ENCODE measurements at regions not wholly inside any gene's neighbourhood (a gene's known extent, or its start where the extent isn't known, plus 50 kb on each side); places are given as distances from the start of the nearest gene placed in this dataset.
A peak's percentile ranks its signal among the peaks of the same experiment; 100 is the strongest.
"Not testable (repeated sequence)": the region's sequence is repeated elsewhere in the genome, so short reads cannot be mapped to it uniquely, and the experiment has no call there.

- DNase-seq, result no peak
Observed at GRCh38 chr9:31821583-31821982, 562.9 kb upstream of the ACO1 start.

DNA sequence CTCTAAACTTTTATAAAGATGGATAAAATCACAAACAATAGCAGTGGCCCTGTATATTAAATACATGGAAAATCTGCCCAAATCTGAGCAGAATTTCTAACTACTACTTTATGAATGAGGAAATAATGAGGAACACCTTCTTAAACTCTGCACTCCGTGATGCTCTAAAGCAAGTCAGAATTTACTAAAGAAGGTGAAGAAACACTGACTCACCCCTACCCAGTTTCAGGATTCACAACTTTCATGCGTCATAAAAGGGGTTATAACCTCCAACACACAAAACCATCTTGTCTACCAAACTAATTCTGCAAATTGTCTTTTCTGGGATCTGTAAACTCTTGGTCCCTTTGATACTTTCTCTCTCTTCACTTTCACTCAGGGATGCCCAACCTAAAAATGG lies 561.1 kb upstream of the ACO1 start:
- no peak for DNase-seq

DNA sequence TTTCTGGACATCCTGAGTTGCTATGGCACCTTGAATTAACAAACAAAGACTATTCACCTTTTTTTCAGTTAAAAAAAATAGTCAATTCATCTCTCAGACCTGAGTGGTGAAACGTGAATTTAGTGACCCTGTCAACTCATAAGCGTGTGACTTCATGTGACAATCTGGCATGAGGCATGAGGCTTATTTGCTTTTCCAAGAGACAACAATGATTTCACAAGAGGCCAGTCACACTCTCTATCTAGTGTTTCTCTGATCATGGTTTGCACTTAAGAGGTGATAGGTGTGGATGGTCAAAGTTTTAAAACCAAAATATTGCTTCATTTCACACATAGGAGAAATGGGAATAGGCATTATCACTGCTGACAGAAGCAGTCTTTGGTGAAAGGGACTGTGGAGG lies 559.6 kb upstream of the ACO1 start:
- no peak for DNase-seq

DNA sequence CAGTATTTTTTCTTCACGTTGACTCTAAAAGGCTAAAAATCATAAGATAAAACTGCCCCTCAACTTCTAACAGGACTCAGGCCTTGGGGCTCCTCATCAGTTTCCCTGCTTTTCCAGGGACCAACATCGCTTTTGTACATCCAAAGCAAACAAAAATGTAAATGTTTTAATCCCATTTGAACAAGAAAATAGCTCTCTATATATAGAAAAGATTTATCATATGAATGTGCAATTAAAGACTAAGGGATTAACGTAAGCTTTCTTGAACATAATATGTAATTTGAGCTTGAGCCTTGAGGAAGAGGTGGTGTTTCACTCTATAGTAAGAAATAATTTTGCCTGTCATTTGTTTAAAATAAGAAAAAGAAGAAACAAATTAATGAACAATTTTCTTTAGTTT lies 547.2 kb upstream of the ACO1 start:
- DNase-seq, result no peak

DNA sequence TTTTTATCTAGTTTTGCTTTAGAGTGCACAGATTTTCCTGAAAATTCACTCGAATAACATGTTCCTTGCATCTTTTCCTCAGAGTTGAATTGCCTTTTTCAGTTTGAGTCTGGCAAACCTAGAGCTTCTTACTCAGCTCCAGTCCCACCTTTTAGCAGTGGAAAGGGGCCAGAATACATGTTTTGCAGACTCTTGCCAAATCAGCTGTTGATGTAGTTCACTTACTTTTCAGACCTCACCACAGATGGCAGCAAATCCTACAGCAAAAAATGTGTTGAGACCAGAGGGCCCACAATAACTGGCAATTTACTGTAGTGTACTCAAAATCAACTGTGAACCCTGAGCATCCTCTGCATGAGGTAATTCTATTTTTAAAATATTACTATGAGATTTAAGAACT lies 545.2 kb upstream of the ACO1 start:
- peak; percentile 16 for DNase-seq

DNA sequence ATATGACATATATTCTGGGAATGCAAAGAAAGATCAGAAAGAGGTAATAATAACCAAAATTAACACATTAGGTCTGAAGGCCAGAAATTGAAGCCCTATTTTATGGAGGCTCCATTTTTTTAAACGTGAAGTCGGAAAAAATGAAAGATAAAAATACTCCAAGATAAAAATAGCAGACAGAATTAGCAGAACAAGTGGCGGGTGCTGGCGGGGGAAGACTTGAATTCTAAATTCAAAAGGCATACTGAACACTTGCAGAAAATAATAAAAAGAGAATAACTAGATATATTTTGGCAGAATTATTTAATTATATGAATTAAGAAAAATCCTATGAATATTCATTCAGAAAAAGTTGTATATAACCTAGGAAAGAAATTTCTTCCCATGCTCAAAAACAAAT lies 543.7 kb upstream of the ACO1 start:
- no peak for DNase-seq

DNA sequence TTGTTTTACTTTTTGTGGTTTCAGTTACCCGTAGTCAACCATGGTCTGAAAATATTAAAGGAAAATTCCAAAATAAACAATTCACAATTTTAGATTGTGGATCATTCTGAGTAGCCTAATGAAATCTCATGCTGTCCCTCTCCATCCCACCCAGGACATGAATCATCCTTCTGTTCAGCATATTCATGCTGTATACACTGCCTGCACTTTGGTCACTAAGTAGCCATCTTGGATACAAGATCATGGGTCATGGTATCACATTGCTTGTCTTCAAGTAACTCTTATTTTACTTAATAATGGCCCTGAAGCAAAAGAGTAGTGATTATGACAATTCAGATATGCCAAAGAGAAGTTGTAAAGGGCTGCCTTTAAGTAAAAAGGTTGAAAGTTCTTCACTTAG lies 536.5 kb upstream of the ACO1 start:
- no peak for DNase-seq

- no peak for DNase-seq
Observed at GRCh38 chr9:31848505-31849285, 535.7 kb upstream of the ACO1 start.

DNA sequence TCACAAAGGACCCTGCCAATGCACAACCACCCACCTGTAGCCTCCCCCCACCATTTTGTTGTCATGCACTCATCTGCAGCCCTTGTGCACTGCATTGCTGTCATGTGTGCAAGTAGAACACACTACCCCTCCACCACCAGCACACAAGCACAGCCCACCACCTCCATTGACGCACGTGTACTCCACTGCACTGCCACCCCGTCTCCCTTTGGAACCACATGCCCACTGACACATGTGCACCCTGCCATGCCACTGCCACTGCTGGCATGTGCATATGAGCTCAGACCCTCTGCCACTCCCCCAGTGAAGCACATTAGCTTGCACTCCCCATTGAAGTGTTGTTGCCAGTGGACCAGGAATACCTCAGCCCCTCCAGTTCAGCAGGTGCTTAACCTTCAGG lies 530.3 kb upstream of the ACO1 start:
- DNase-seq, result no peak

GRCh38 chr9:31868830-31869229 lies 515.6 kb upstream of the ACO1 start:
- DNase-seq, result no peak

DNA sequence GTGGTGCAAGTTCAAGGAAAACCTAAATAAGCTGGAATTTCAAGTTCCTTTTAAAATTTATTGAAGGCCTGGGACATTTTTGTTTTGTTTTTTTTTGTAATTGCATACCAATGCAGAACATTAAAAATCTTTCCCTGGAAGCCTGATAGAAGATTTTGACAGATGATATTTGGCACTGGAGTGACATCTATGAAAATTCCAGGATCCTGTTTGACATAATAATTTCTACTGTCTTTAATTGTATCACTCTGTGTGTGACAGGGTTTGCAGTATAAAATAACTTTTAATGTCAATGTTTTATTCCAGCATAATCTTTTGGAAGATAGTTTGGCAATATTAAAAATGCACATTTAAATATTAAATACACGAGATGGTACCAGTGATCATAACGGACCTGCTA lies 514.2 kb upstream of the ACO1 start:
- DNase-seq, result no peak

GRCh38 chr9:31873722-31874121 lies 510.7 kb upstream of the ACO1 start:
- no peak for DNase-seq

DNA sequence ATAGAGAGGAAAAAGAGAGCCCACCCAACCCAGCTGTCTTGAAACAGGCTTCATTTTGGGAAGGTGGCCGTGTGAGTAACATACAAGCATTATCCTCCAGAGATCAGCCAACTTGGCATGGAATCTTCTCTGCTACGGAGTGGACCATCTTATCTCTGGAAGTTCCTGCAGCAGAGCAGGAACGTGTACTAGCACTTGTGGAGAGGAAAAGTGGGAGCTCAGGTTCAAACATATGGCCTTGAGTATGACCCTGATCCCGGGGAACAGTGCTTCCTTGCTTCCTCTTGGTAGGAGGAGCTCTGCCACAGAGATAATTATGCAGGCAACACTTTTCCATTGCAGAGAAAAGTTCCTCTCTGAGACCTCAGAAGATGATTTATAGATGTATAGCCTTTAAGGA lies 490.4 kb upstream of the ACO1 start:
- DNase-seq, result no peak

DNA sequence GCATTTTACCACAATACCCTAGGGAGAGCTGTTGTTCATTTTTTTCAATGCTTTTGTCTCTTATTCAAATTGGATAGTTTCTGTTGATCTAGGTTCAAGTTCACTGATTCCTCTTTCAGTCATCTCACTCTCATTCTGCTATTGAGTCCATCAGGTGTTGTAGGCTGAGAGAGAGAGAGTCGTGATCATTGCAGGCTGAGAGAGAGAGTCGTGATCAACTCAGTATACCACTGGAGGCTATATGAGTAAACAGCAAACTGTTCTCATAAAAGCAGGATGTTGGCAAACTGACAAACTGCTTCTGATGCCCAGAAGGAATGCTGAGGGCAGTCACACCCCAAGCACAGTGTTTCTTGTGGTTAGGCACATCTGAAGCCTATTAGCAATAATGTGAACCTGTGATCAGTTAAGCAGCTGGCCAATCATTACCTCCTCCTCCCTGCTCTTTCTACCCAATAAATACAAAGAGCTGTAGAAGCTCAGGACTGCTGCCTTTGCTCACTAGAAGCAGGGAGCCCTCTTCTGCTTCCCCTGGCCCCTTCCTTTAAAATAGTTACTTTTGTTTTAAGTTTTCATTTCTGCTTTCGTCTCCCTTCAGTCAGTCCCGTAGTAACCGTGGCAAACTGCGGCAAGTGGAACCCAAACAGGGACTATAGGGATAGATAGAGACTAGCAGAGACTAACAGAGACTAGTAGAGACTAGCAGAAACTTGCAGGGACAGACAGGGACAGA lies 476.1 kb upstream of the ACO1 start:
- peak; percentile 16 for DNase-seq

- no peak for DNase-seq
Observed at GRCh38 chr9:31908891-31909480, 475.5 kb upstream of the ACO1 start.

- peak; percentile 16 for DNase-seq
Observed at GRCh38 chr9:31912636-31913035, 471.8 kb upstream of the ACO1 start.

DNA sequence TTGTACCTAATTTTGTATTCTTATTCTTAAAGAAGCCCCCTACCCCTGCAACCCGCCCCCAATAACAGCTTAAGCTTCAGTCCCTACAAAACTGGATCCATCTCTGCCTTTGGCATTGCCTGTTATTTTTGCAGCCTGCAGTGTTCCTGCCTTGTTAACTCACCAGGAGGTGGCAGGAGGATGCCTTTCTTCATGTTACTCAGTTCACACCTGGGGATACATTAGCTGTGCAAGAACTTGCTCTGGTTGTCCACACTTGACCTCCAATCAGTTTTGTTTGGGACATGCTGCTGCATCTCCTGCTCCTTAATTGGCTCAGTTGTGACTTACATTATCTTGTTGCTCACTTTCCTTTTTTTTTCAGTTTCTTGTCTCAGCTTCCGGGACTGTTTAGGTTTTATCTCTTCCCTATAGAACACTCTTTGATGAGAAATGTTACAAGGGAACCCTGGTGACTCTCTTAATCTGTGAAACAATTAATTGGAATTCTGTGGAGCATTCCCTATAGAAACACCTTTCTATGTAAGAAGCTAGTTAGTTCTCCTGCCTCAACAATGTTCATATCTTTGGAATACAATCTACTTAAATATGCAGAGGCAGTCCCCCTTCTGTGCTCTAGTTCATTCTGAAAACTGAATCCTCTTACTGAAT lies 467.7 kb upstream of the ACO1 start:
- peak; percentile 34 for DNase-seq

- DNase-seq, result not testable (repeated sequence)
Observed at GRCh38 chr9:31937737-31938136, 446.7 kb upstream of the ACO1 start.

GRCh38 chr9:31950756-31951155 lies 433.7 kb upstream of the ACO1 start:
- no peak for DNase-seq

DNA sequence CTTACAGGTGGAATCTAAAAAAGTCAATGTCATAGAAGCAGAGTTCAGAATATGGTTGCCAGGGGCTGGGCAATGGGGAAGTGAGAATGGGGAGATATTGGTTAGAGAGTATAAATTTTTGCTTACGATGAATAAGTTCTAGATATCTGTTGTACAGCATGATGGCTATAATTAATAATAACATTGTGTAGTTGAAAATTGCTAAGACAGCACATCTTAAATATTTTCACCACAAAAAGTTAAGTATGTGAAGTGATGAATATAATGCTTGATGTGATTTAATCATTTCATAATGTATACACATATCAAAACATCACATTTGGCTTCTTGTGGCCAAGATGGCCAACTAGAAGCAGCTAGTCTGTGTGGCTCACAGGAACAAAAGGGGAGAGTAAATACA lies 425.9 kb upstream of the ACO1 start:
- no peak for DNase-seq

DNA sequence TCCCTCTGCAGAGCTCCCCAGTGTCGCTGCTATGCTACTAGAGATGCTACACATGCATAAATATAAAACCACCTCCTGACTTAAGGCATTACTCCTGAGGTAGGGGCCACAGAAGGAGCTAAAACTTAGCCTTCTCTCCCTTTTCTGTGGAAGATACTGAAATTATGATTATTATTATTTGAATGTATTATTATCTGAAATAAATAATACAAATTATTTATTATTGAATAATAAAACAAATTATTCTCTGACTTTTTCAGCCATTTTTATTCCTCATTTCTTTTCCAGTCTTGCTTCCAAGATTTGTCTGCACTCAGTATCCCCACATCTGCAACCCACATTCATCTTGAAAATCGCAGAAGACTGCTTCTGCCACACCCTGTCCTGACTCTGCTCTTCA lies 414.9 kb upstream of the ACO1 start:
- DNase-seq, result no peak

GRCh38 chr9:31983895-31984294 lies 400.5 kb upstream of the ACO1 start:
- peak; percentile 55 for DNase-seq

- DNase-seq, result no peak
Observed at GRCh38 chr9:31996331-31996730, 388.1 kb upstream of the ACO1 start.

Measured in COR-L47 (cell line).